ENCODE measurements at regions not wholly inside any gene's neighbourhood (a gene's known extent, or its start where the extent isn't known, plus 50 kb on each side); places are given as distances from the start of the nearest gene placed in this dataset.
"Not testable (repeated sequence)": the region's sequence is repeated elsewhere in the genome, so short reads cannot be mapped to it uniquely, and the experiment has no call there.

DNA sequence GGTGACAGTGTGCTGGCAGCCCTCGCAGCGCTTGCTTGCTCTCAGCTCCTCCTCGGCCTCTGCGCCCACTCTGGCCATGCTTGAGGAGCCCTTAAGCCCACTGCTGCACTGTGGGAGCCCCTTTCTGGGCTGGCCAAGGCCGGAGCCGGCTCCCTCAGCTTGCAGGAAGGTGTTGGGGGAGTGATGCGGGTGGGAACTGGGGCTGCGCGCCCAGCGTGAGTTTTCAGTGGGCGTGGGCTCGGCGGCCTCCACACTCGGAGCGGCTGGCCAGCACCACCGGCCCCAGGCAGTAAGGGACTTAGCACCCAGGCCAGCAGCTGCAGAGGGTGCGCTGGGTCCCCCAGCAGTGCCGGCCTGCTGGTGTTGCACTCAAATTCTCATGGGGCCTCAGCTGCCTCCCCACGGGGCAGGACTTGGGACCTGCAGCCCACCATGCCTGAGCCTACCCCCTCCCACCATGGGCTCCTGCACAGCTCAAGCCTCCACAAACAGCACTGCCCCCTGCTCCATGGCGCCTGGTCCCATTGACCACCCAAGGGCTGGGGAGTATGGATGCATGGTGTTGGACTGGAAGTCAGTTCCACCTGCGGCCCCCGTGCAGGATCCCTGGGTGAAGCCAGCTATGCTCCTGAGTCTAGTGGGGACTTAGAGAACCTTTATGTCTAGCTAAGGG lies 223.1 kb upstream of the PTPRD start:
- no peak for DNase-seq

DNA sequence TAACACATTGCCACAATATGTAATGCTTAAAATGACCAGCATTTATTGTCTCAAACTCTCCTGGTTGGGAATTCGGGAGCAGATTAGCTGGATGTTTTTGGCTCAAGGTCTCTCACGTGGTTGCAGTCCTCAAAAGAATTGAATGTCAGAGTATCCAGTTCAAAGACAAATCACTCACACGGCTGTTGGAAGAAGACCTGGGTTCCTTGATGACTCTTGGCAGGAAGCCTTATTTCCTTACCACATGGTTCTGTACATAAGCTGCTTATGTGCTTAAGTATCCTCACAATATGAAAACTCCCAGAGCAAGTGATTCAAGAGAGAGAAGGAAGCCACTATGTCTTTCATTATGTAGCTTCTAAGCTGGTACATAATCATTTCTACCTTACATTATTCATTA lies 230.3 kb upstream of the PTPRD start:
- DNase-seq = peak; percentile 33

DNA sequence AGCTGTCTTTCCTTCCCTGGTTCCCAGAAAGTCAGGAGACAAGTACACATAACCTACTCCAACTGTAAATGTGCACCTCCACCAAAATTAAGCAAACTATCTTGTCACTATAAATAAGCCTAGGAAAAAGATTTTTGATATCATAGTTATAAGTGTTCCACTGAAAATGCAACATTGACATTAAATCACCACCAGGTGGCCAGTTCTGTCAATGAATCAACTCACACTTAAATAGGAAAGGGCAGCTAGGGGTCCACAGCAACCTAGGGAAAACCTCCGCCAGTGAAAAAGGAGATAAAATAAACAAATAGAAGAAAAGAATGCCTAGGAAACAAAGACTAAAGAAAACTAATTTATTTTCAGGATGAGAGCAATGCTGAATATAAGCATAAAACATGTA lies 243.0 kb upstream of the PTPRD start:
- DNase-seq = no peak

DNA sequence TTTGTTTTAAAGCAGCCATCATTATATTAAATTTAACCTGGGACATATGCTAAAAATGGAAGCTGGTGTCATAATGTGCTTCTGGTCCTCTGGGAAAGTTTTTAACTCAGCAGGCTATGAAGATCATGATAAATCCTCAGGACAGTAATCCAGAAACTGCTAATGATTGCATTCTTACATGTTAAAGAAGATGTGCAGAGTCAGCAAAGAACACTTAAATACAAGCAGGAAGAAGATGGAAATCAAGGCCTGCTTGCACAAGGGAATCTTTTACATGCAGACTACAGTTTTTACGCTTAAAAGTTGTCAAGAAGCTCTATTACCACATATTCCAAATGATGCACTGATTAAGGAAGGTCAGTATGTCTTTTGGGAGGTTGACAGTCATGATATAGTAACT lies 246.0 kb upstream of the PTPRD start:
- DNase-seq = no peak

DNA sequence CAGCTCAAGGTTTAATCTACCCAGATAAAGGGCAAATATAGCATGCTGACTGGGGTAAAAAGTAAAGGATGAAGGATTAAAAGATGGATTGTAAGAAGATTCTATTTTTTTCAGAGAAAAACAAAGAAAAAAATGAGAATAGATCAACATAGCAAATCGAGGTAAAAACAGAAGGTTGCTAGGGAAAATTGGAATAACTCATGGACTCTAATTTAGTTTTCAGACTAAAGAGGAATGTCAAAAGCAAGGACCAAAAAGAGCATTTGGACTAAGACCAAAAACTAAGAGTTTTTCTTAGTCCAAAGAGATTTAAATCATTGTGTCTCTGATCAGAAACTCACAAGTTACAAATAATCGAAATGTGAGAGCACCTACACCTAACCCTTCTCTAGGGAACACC lies 250.7 kb upstream of the PTPRD start:
- no peak for DNase-seq

DNA sequence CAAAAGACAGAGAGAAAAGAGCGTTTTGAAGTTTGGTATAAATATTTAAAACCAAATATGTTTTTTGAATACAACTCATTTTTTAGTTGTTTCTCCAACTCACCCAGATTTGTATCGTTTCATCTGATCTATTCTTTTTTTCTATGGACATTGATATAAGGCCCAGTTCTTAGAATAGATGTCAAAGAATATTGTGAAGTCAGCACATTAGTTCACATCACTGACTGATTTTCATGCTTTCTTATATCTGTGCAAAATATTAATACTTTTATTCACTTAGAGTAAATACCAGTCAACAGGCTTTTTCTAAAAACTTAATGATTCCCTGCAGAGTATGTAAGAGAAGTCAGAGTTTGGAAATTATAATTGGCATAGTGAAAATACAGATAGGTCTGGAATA lies 254.4 kb upstream of the PTPRD start:
- no peak for DNase-seq

DNA sequence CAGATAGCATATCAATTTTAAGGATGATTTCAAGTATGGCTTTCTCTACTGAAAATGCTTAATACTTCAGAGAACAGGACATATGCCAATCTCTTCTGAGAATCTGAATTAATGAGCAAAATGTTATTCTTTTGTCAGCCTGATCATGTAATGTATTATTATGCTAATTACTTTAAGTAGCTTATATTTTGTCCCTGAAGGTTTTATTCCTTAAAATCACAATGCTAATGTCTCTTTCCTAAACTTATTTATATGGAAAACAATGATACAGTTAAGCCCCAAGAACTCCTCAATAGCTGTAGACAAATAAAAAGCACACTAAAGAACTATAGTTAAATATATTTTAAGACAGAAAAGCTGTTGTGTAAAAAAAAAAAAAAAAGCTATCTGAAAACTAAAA lies 256.9 kb upstream of the PTPRD start:
- no peak for DNase-seq

DNA sequence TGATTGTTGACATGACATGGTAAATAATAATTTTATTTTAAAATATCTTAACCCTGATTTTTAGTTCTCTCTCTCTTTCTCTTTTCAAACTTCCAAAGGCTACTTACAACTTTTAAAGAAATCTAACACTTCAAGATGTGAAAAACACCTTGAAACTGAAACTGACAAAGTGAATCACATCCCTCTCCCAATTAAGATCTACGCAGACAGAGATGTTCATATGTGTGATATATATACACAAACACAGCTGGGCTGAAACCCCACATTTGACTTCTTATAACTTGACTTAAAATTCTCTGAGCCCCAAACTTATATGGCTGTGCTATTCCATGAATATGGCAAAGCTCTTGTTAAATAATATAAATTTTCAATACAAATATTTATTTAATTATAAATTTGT lies 261.2 kb upstream of the PTPRD start:
- DNase-seq = no peak

DNA sequence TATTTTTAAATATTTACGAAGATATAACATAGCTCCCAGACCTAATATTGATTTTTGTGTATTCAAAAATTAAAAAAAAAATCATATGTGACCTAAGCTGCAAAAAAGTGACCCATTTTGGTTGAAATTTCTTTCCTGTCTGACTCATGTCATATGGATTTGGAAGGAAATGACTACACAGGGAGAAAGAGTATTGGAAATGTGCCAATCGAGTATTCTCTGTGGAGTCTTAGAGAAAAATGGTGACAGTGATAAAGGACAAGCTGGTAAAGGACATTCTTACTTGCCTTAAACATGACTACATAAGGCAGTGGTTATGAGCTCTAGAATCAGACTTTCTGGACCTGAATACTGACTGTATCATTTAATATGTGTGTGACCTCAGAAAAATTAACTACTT lies 262.9 kb upstream of the PTPRD start:
- no peak for DNase-seq

DNA sequence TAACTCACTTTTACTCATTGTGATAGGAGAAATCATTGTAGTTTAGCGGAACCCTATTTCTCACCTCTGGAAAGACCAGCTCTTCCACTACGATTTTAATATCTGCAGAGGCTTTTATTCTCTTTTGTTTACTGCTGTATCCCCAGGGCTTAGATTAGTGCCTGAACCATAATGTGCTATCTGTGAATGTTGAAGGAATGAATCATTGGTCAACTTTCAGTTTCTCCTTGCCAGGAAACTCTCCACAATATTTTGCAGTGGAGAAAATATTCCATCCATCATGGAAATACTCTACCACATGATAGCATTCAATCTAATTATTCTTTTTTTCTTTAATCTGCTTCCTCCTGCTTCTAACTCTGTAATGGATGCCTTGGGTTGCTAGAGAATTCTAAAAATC lies 263.5 kb upstream of the PTPRD start:
- no peak for DNase-seq

DNA sequence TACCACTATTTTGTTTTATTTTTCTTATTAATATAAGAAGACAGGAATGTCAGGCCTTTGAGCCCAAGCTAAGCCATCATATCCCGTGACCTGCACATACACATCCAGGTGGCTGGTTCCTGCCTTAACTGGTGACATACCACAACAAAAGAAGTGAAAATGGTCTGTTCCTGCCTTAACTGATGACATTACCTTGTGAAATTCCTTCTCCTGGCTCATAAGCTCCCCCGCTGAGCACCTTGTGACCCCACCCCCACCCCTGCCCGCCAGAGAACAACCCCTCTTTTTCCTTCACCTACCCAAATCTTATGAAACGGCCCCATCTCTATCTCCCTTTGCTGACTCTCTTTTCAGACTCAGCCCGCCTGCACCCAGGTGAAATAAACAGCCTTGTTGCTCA lies 277.5 kb upstream of the PTPRD start:
- not testable (repeated sequence) for DNase-seq

DNA sequence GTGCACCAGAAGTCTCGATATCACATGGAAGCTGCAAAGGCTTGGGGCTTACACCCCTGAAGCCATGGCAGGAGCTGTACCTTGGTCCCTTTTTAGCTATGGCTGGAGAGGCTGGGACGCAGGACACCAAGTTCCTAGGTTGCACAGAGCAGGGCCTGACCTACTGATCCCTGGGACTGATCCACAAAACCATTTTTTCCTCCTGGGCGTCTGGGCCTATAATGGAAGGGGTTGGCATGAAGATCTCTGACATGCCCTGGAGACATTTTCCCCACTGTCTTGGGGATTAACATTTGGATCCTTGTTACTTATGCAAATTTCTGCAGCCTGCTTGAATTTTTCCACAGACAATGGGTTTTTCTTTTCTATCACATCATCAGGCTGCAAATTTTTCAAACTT lies 286.7 kb upstream of the PTPRD start:
- no peak for DNase-seq

DNA sequence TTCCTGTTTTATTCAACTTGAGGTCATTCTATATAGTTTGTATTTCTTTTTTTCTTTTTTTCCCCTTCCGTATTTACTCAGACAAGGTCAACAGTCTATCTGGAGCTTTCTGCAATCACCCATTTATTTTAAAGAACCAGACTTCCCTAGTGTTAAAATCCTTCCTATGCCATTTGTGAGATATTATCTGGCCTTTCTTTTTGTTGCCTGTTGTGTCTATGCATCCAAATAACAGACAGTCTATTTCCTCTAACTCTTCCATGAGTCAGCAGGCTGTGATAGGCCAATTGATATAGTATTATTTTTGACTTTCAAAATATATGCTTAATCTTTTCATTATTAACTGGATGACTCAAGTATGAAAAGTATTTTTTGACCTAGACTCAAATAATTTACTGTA lies 291.2 kb upstream of the PTPRD start:
- no peak for DNase-seq

DNA sequence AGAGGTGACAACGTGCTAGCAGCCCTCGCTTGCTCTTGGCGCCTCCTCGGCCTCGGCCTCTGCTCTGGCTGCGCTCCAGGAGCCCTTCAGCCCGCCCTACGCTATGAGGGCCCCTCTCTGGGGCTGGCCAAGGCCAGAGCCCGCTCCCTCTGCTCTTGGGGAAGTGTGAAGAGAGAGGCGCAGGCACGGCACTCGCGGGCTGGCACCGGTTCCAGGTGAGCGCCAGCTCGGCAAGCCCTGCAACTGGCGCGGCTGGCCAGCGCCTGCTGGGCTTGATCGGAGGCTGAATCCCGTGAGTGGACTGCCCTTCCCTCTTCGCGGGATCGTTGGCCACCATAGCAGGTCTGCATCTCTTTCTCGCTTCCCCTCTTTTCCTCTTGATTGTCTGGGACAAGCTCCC lies 298.0 kb upstream of the PTPRD start:
- DNase-seq = no peak

DNA sequence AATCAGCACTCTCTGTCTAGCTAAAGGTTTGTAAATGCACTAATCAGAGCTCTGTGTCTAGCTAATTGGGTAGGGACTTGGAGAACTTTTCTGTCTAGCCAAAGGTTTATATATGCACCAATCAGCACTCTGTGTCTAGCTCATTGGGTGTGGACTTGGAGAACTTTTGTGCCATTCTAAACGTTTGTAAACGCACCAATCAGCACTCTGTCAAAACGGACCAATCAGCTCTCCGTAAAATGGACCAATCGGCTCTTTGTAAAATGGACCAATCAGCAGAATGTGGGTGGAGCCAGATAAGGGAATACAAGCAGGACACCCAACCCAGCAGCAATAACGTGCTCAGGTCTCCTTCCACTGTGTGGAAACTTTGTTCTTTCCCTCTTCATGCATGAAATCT lies 298.6 kb upstream of the PTPRD start:
- no peak for DNase-seq

DNA sequence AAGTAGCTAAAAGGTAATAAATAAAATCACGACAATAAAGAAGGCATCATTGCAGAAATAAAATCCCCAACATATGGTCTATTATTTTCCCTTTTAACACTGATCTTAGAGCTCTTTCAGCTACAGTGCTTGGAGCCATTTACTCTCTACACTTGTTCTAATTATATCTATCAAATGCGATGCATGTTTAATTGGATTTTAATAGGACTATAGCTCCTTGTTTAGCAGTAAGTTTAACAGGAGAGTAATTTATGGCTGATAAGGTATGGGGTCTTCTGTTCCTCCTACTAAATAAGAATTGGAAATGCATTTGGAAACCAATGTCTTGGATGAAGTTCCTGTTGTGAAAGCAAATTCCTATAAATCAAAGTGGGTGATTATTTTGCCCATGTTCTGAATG lies 304.2 kb upstream of the PTPRD start:
- no peak for DNase-seq

DNA sequence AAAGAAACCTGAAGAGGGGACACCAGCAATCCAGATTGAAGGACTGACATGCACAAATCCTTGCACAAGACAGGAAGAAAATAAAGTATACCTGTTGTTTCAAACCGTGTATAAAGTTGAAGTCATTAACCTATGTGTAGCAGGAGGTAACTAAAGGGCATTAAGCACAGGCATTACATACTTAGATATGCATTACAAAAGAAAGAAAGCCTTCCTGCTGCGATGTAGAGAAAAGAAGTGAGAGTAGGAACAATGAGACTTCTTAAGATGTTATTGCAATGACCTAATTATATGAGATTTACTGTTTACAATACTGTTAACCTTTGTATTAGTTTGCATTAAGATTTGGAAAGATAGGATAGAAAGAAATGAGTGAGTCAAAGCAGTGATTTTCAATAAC lies 308.9 kb upstream of the PTPRD start:
- DNase-seq = no peak

DNA sequence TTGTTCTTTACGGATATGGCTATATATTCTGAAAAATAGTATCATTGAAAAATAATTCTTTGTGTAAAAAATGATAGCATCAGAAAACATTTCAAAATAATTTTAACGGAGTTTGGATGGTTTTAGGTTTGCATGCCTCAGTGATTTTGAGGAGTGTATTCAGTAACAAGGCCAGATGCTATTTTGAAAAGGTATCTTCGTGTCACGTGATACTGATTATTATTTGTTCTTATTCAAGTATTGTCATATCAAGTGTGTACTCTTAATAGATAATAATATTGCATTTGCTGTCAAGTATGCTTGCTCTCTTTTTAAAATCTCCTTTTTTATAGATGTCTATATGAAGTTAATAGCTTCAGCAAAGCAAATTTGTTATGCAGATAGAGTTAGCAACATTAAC lies 313.1 kb upstream of the PTPRD start:
- DNase-seq = no peak

DNA sequence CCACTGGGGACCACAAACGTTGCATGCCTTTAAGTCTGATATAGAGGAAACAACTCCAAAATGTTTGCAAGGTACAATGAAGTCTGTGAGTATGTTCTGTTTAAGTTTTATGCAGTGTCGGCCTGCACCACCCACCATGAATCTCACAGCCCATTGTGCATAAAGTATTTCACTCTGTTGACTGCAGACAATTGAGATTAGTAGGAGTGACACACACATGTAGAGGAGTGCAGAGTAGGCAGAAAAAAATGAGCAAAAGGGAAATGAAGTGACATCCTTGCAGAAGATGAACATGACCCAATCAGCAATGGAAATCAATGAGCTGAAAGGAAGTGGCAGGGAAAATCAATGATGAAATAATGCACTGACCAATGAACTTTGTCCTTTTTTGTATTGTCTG lies 315.6 kb upstream of the PTPRD start:
- DNase-seq = no peak

DNA sequence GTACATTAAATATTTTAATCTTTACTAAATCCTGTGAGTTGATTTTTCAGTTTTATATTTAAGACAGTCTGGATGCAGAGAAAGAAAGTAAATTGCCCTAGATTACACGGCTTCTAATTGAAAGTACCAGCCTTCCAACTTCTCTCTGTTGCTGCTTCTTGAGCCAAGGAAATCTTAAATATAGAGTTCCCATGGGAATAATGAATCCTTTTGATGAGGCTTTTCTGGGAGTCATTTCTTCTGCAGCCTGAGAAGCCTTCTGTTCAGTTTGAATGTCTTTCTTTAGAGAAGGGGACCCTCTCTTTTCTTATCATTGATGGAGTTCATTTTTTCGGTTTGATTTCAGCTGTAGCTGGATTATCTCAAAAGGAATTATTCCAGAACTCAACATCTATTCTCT lies 317.3 kb upstream of the PTPRD start:
- no peak for DNase-seq

DNA sequence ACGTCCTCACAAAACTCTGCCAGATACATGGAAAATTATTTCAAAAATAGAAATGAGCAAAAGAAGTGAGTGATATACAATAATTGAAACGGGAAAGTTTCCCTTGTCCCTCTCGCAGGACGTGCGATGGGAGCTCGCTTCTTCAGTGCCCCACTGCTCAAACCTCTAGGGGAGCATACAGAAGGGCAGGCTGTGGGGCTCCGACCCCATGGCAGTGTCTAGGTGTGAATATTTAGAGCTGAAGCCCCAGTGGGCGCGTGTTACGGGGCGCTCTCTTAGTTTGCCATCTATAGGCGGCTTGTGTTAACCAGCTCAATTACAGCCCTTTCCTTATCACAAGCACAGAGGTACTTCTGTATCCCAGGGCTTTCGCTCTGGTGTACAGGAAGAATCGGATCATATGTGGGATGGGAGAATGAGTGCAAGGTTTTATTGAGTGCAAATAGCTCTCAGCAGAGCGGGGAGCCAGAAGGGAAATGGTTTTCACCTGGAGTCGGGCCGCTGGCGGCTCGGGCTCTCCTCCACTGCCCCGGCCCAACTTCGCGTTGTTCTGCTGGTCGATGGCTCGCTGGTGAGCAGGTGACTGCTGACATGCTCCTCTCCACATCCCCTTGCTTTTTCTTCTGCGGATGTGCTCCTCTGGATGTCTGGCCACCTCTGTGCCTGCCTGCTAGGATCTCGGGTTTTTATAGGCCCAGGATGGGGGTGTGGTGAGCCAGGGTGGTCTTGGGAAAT lies 334.0 kb upstream of the PTPRD start:
- no peak for DNase-seq

DNA sequence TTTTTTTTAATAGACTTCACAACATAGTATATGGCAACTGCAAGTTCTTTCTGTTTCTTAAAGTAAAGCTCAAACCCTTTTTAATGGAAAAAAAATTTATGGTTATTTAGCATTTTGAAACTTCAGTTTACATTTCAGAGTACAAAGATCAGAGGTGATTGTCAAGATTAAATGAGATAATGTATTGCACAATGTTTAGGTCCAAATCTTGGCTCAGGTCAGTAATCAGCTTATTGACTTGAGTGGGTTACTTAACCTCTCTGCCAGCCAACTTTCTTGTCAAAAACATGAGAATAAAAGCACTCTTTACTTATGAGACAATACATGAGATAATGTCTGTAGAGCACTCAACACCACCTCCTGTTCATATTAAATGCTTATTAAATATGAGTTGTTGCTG lies 345.1 kb upstream of the PTPRD start:
- no peak for DNase-seq

DNA sequence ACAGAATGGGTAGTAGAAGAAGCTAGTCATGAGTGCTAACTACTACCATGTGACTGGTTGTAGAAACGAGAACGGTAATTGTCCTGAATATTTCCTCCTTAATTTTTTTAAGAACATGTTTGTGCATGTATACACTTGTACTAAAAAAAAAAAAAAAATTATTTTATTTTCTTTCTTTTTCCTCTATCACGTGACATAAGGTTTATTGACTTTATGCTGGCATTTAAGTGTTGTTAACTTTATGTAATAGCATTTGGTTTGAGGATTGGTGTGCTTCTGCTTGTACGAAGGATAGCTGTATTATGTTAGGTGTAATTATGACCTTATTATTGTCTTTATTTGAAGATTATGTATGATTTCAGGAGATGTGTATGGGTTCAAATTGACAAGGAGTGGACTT lies 349.1 kb upstream of the PTPRD start:
- DNase-seq = no peak

DNA sequence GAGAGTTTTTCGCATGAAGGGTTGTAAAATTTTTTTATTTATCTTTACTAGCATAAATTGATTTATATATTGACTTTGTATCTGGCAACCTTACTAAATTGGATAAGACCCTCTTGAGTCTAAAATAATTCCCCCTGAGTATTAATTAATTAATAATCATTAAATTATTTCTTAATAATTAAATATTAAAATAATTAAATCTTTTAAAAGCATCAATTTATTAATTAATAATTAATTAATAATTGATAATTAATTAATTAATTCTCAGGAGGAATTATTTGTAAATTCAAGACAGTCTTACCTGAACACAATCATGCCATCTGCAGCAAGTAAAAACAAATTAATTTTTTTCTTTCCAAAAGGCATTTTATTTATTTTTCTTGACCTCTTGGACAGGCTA lies 370.4 kb upstream of the PTPRD start:
- no peak for DNase-seq
